ENCODE measurements at regions not wholly inside any gene's neighbourhood (a gene's known extent, or its start where the extent isn't known, plus 50 kb on each side); places are given as distances from the start of the nearest gene placed in this dataset.

DNA sequence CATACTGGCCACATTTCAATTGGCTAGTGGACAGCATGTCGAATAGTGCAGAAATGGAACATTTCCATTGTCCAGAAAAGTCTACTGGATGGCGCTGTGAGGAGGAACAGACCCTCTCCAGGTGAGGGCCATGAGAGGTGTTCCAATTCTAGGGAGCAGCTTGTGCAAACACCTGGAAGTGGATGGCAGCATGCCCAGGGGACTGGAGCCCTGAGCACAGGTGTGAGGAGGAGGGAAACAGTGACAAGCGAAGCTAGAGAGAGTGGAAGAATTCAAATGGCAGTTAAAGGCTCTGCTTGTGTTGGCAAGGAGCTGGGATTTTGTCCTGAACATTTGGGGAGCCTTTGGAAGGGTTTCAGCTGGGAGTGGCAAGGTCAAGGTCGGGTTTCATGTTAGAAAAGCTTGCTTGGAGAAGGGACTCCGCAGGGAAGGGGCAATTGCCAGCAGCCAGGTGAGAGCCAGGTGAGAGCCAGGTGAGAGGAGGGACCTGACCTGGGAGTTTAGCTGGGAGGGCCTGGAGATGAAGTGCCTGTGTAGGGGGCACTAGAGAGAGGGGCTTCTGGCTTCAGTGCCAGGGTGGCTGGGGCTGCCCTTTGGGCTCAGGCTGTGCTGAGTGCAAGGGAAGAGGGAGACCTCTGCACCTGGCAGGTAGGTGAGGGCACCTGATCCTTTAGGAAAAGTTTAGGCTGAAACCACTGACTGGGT, 93.8 kb downstream of the LINGO1 start:
- Histone ChIP-seq H3K27me3 (ENCODE audit: insufficient read depth, low read length) (no peaks in the 10 kb centered on the region; the same call in 1 of the 2 replicates), H3K9ac (ENCODE audit: low read depth, low read length) (no peak overlapping the region), H3K27ac (ENCODE audit: low read length) (no peak overlapping the region), H3K4me1 (ENCODE audit: insufficient read depth, low read length) (peaks cover 28% of the 10 kb centered on the region; the same call in 1 of the 2 replicates), H3K9me3 (ENCODE audit: insufficient read depth, low read depth, low read length) (no peaks in the 10 kb centered on the region), H3K4me3 (ENCODE audit: low read length) (no peak overlapping the region), H3K36me3 (ENCODE audit: insufficient read depth, low read depth, low read length) (no peaks in the 10 kb centered on the region)

- H3K36me3 ChIP-seq (ENCODE audit: insufficient read depth, low read depth, low read length) = no peaks in the 10 kb centered on the region
- H3K4me3 ChIP-seq (ENCODE audit: low read length) = no peak overlapping the region
- H3K9me3 ChIP-seq (ENCODE audit: insufficient read depth, low read depth, low read length) = no peaks in the 10 kb centered on the region
- H3K27ac ChIP-seq (ENCODE audit: low read length) = no peak overlapping the region
- peaks cover 37% of the 10 kb centered on the region; the same call in 1 of the 2 replicates for H3K4me1 ChIP-seq (ENCODE audit: insufficient read depth, low read length)
- H3K27me3 ChIP-seq (ENCODE audit: insufficient read depth, low read length) = no peaks in the 10 kb centered on the region; the same call in 1 of the 2 replicates
- H3K9ac ChIP-seq (ENCODE audit: low read depth, low read length) = peak overlapping the region; percentile 24; the same call in 1 of the 2 replicates
Observed at GRCh38 chr15:77538027-77538451, 94.7 kb downstream of the LINGO1 start.

DNA sequence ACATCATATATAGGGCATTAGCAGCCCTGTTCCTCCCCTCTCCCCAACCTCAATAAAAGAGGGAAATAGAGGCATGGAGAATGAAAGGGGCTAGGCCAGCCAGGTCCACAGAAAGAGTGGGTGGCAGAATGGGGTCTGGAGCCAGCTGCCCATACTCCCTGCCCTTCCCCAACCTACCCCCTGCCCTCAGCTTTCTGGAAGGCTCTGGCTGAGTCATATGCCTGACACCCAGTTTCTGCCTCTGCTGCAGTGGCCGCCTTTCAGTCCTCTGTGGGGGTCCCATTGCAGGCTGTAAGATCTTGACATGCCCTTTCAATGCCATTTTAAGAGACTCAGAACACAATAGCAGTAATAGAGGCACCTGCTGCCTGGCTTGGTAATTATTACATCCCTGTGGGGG, 95.7 kb downstream of the LINGO1 start:
- Histone ChIP-seq H3K4me1 (ENCODE audit: insufficient read depth, low read length) (peaks cover 38% of the 10 kb centered on the region; the same call in 1 of the 2 replicates), H3K9me3 (ENCODE audit: insufficient read depth, low read depth, low read length) (no peaks in the 10 kb centered on the region), H3K27ac (ENCODE audit: low read length) (no peak overlapping the region), H3K27me3 (ENCODE audit: insufficient read depth, low read length) (no peaks in the 10 kb centered on the region; the same call in 1 of the 2 replicates), H3K9ac (ENCODE audit: low read depth, low read length) (no peak overlapping the region; the same call in 1 of the 2 replicates), H3K4me3 (ENCODE audit: low read length) (no peak overlapping the region), H3K36me3 (ENCODE audit: insufficient read depth, low read depth, low read length) (no peaks in the 10 kb centered on the region)

DNA sequence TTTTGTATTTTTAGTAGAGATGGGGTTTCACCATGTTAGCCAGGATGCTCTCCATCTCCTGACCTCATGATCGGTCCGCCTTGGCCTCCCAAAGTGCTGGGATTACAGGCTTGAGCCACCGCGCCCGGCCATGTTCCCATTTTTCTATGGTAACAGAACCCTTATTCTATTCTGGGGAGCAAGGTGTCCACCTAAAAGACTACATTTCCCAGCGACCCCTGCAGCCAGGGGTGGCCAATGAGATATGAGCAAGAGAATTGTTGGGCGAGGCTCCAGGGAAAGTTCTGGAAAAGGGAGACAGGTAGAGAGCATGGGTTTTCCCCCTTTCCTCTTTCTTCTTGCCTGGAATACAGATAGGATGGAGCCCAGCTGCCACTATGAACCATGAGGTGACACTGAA, 96.9 kb downstream of the LINGO1 start:
- no peak overlapping the region for H3K4me3 ChIP-seq (ENCODE audit: low read length)
- H3K27me3 ChIP-seq (ENCODE audit: insufficient read depth, low read length) = no peaks in the 10 kb centered on the region; the same call in 1 of the 2 replicates
- no peaks in the 10 kb centered on the region for H3K9me3 ChIP-seq (ENCODE audit: insufficient read depth, low read depth, low read length)

More for the DNA sequence above, 96.9 kb downstream of the LINGO1 start:
- peaks cover 33% of the 10 kb centered on the region; the same call in 1 of the 2 replicates for H3K4me1 ChIP-seq (ENCODE audit: insufficient read depth, low read length)
- no peaks in the 10 kb centered on the region for H3K36me3 ChIP-seq (ENCODE audit: insufficient read depth, low read depth, low read length)
- H3K27ac ChIP-seq (ENCODE audit: low read length) = no peak overlapping the region
- no peak overlapping the region for H3K9ac ChIP-seq (ENCODE audit: low read depth, low read length)
